LoVo (cell line): ENCODE measurements at regions not wholly inside any gene's neighbourhood (a gene's known extent, or its start where the extent isn't known, plus 50 kb on each side); places are given as distances from the start of the nearest gene placed in this dataset.

Experiments
- DNase-seq: peaks from one replicate; pipeline ENCODE4 v3.0.0-alpha.2; 2016; ENCODE audit warnings: low spot score

GRCh38 chr2:9756692-9757250 lies 86.5 kb upstream of the TAF1B start:
- no peak for DNase-seq

DNA sequence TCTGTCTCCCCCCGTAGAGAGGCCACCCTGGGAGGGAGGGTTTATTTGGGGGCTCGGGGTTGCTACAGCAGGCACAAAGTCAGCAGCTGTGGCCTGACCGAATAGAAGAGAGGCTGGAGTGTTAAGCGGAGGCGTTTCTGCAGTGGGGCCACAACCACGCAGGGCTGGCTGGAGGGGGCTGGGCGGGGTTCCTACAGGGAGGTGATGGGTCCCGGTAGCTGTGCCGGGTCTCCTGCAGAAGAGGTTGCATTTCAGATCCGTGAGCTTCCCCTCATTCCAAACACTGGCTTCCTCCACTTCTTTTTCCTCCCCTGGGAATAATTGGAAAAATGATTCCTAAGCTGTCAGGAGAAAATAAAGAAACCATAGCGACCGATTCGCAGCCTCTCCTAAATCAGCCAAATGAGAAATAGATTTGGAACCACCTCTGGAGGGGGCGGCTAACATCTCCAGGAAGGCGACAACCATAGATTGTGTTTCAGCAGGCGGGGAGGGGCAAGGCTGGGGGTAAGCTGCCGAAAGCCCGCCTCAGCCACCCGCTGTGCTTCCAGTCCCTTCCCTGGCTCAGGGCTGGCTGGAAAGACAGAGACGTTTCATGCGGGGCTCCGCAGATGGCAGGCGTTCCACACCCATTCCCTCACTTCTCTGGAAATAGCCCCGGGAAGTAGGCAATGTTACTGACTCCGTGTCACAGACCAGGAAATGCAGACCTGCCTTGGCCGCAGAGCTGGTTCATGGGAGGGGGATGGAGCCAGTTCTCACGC lies 85.6 kb upstream of the TAF1B start:
- DNase-seq: no peak

- no peak for DNase-seq
Observed at GRCh38 chr2:9758741-9759140, 84.5 kb upstream of the TAF1B start.

DNA sequence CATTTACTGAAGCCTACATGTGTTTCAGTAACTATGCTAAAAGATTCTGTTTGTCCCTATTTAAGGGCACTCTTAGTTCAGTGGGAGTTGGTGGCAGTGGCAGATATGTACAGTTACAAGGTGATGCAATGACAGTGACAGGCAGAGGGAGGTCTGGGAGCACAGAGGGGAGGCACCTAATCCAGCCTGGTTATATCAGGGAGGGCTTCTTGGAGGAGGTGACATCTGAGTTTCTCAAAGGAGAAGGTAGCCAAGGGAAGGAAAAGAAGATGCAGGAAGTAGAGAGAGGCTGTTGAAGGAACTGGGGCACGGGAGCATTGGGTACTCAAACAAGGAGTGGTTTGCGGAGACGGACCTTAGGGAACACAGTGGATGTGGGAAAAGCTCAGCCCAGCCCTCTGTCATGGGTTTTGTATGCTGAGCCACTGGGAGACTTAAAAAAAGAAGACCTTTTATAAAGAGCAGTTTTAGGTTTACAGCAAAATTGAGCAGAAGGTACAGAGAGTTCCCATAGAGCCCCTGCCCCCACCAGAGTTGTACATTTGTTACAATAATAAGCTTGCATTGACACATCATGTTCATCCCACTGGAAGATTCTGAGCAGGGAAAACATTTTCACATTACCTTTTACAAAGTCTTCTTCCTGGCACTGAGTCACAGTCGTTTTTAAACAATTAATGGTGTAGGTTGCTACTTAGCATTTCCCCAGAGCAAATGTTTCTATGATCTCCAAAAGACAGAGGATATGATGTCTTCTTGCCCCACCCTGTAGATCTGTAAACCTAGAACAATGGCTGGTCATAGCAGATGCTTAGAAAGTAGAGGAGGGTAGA lies 83.0 kb upstream of the TAF1B start:
- DNase-seq: no peak

DNA sequence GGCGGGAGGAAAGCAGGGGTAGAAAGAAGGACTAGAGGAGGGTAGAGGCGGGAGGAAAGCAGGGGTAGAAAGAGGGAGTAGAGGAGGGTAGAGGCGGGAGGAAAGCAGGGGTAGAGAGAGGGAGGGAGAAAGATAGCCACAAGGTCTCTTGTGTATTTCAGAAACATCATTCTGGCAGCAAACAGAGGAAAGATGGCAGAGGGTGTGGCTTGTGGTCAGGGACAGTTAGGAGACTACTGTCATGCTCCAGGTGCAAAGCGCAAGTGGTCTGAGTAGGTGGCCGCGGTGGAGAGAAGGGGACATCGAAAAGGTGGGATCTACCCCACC lies 82.4 kb upstream of the TAF1B start:
- DNase-seq: no peak

DNA sequence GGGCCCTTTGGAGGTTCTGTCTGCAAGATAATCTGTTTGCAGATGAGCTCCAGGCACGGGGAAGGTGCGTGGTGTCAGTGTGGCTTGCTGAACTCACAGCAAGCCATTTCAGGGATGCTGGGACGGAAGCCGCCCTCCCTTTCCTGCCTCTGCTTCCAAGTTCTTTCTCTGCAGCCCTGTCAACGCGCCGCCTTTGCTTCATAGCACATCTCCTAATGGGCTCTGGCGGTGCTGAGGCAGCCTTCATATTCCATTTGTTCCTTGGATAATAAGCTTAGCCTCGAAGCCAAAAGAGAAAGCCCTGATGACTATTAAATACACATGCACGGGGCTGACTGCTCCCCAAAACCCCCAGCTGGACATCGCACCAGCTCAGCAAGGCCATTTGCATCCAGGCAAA lies 81.7 kb upstream of the TAF1B start:
- DNase-seq: no peak

DNA sequence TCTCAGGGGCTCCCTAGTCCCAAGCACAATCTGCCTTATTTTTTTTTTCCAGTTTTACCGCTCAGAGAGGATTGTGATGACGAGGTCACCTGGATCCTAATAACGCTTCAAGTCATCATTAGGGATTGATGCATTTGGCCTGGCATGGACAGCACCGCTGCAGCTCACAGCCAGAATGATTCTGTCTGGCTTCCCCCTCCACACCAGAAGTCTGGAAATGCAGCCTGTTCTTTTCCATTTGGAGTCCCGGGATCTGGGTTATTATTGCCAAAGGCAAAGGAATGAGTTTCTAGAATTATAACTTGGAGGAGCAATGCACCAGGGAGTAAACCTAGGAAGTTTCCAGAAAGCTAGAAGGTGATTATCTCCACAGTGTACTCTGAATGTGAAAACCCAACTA lies 81.1 kb upstream of the TAF1B start:
- no peak for DNase-seq

DNA sequence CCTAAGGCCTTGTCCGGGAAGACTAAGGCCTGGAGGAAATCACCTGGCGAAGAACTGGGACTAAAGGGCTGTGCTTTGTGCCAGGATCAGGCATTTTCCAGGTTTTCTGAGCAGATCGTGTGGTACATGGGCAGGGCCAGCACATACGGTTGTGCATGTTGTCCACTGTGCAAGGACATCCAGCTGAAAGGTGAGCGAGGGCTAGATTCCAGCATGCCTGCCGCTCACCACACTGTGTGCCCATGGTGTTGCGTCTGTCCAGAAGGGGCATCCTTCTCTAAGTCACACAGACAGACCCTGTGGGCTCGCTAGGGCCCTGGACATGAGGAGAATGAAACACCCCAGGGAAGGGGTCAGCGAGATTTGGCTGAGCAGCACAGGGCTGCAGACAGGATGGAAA lies 80.3 kb upstream of the TAF1B start:
- no peak for DNase-seq

DNA sequence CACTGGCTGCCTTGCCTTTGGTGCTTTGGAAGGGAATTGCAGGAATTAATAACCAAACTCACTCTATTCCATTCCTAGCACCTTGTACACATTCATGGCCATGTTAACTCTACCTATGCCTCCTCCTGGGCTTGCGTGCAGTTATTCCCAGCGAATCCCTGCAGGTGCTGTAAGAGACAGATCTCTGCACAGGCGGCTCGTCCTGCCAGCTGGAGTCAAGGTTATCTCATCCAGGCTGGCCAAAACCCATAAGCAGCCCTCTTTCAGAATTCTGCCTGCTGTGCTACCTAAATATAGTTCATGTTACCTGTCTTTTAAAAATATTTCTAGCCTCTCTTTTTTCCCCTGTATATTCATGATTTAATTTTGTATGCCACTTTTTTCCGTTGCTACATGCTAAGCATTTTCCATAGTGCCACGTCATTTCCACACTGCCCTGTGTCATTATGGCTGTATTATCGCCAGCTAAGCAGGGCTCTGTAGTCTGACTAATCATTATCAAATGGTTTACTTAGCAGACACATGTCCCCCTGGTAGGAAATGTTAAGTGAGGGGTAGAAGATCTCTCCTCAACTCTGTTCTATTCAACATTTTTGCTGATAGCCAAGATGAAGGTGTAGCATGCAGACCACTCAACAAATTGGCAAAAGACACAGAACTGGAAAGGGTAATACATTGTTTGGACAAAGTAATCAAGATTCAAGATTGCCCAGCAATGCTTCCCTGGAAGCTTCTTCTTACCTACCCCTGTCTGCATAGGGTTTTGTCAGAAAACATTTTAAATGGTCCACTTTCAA lies 79.7 kb upstream of the TAF1B start:
- DNase-seq: no peak

DNA sequence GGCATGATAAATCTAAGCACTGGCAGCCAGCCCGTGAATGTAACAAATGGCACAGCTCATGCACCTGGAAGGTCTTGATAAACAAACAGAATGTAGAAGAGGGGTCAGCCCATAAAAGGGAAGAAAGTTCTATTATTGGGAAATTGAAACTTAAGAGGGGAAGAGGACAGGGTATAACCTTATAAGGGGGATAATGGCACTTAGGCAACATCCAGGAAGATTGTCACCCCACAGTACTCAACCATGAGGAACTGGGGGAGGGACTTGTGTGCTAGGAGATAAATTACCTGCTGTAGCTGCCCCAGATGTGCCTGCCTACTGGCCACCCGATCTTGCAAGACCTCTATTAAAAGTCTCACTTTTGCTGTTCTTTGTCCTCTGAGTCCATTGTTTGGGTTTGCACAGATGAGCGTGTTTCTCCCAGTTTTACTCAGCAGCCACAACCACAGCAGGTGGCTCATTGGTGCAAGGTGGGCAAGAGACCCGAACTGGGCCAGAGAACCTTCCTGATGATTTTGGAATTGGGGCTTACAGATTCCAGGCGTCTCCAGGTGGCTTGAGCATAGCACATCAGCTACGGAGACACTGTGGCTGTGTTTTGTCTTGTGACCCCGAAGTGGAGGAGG lies 79.0 kb upstream of the TAF1B start:
- DNase-seq: no peak

DNA sequence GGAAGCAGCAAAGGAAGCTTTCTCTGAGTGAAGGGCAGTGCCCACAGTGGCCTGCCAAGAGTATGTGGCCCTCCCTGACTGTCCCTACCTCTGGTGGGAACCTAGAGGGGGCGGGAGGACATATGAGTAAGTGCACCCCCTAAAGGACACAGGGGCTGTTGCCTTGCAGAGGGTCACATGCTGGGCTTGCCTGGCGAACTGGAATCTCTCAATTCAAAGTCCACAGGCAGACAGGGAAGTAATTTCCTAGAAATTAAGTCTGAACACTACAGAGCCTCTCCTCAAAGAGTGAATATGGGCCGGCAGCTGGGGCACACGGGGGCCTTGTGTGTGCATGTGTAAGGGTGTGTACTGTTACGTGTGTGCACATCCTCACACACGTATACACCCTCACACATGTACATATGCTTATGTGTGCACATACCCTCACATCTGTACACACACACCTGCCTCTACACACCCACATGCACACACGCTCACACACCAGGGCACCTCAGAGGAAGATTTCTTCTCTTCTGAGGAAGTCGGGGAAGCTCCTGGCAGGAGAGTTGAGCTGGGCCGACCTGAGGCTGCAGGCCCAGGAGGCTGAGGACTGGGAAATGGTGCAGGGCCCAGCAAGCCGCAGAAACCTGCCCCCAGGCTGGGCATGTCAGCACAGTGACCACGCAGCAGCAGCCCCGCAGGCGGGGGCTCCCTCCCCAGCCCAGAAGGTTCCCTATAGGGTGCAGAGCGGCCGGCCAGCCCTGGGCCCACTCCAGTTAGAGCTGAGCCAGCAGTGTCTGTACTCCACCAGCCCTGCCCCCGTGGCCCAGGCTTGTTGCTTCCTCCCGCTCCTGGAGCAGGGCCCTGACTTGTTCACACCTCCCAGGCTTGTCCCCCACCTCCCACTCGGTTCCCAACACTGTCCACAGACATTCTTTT lies 77.4 kb upstream of the TAF1B start:
- no peak for DNase-seq

DNA sequence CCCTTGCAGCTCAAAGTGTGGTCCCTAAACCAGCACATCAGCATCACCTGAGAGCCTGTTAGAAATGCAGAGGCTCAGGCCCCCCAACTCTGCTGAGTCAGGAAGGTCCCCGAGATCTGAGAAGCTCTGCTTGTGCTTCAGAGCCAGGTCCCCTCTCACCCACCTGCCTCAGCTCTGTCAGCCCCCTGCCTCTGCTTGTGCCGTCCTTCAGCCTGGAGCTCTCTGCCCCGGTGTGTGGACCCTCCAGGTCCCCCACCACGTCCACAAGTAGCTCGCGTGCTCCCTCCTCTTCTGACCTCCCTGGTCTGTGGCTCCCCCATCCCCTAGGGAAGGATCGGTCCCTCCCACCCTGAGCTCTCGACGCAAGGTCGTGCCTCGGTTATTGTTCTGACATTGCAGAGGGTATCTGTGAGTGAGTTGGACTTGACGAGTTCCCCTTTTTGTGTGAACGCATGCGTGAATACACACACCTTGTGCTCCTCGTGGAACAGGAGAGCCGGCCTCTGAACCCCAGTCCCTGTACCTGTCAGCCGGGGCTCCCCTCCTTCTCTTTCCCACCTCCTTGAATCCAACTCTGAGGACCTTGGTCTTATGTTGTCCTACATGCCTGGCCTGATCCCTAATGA lies 75.5 kb upstream of the TAF1B start:
- no peak for DNase-seq

- DNase-seq: no peak
Observed at GRCh38 chr2:9768388-9768787, 74.9 kb upstream of the TAF1B start.

- DNase-seq: no peak
Observed at GRCh38 chr2:9769171-9770005, 73.9 kb upstream of the TAF1B start.

- DNase-seq: no peak
Observed at GRCh38 chr2:9770006-9770307, 73.3 kb upstream of the TAF1B start.

GRCh38 chr2:9770308-9771100 lies 72.8 kb upstream of the TAF1B start:
- DNase-seq: peak; percentile 39

DNA sequence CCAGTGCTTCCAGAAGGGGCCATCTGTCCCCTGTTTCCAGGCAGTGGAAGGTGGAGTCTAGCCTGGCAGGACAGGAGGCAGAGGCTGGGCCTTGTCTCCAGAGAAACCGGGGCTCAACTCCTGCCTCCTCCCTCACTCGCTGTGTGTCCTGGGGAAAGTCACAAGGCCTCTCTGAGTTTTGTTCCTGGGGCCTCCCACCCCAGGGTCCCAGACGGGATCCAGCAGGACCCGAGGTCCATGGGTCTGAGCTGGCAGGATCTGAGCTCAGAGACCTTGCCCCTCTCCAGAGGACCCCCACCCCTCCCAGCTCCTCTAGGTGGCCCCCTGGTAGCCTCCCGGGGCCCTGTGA lies 72.2 kb upstream of the TAF1B start:
- no peak for DNase-seq

DNA sequence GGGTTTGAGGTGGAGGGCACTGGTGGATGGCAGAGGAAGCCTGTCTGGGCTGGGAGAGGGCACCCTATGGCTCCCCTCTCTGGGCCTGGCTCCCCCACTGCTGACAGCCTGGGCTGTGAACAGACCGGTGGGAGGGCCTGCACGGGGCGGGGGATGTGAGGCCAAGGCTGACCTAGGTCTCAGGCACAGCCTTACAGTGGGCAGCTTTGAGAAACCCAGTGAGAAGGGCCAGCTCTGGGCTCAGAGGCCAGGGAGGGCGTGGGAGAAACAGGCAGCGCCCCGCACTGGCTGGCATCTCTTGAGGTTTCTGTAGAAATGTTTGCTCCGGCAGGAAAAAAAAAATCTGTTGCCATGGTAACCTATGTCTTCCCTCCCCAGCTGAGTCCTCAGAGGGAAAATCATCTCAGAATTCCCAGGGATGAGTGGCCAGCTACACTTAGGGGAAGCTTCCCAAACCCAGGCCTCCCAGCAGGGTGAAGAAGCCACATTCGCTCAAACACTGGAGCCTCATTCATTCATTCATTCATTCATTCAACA lies 71.7 kb upstream of the TAF1B start:
- DNase-seq: no peak
